ENCODE measurements at regions not wholly inside any gene's neighbourhood (a gene's known extent, or its start where the extent isn't known, plus 50 kb on each side); places are given as distances from the start of the nearest gene placed in this dataset.

- no peak for DNase-seq
- Histone ChIP-seq H3K36me3 (ENCODE audit: control insufficient read depth, insufficient read depth, low read length) (no peaks in the 10 kb centered on the region), H3K4me3 (ENCODE audit: low read depth, low read length) (no peak overlapping the region), H3K27me3 (replicated peaks; ENCODE audit: control insufficient read depth, insufficient read depth, low read length) (no peaks in the 10 kb centered on the region), H3K4me1 (no peaks in the 10 kb centered on the region), H3K9me3 (no peaks in the 10 kb centered on the region)
- Mint-ChIP-seq H3K36me3 (ENCODE audit: insufficient read depth, unreplicated experiment) (no peaks in the 10 kb centered on the region), H3K27ac (ENCODE audit: unreplicated experiment) (no peak overlapping the region), H3K4me3 (ENCODE audit: unreplicated experiment) (no peak overlapping the region), H3K27me3 (ENCODE audit: insufficient read depth, unreplicated experiment) (peaks cover 3% of the 10 kb centered on the region), H3K4me1 (ENCODE audit: low read depth, unreplicated experiment) (no peaks in the 10 kb centered on the region), H3K9me3 (ENCODE audit: unreplicated experiment) (no peaks in the 10 kb centered on the region)
- POLR2A ChIA-PET = no interaction called here
- BruUV-seq (replicated peaks) = no TSS peak
- CTCF ChIA-PET = no interaction called here
- no peak for TF ChIP-seq CTCF (IDR thresholded peaks at IDR 0.05; ENCODE audit: insufficient read depth in 1 of 2, low read depth in 1 of 2, low read length in 1 of 2, severe bottlenecking in 1 of 2, unreplicated experiment in 1 of 2)
- intact Hi-C loops (cut with micrococcal nuclease; ENCODE audit: unreplicated experiment) = no loop called here
These were observed 965.7 kb upstream of the FAT3 start for GRCh38 chr11:91258876-91259275.

- ChIA-PET CTCF (no interaction called here), POLR2A (no interaction called here)
- BruUV-seq (replicated peaks) = no TSS peak
- H3K4me3 ChIP-seq (ENCODE audit: low read depth, low read length) = no peak overlapping the region
- no peaks in the 10 kb centered on the region for H3K9me3 ChIP-seq
- no peak for TF ChIP-seq CTCF (IDR thresholded peaks at IDR 0.05; ENCODE audit: insufficient read depth in 1 of 2, low read depth in 1 of 2, low read length in 1 of 2, severe bottlenecking in 1 of 2, unreplicated experiment in 1 of 2)
- intact Hi-C loops (cut with micrococcal nuclease; ENCODE audit: unreplicated experiment) = no loop called here
- Mint-ChIP-seq H3K9me3 (ENCODE audit: unreplicated experiment) (peaks cover under 1% of the 10 kb centered on the region), H3K27ac (ENCODE audit: unreplicated experiment) (no peak overlapping the region), H3K4me3 (ENCODE audit: unreplicated experiment) (no peak overlapping the region), H3K4me1 (ENCODE audit: low read depth, unreplicated experiment) (no peaks in the 10 kb centered on the region), H3K36me3 (ENCODE audit: insufficient read depth, unreplicated experiment) (no peaks in the 10 kb centered on the region), H3K27me3 (ENCODE audit: insufficient read depth, unreplicated experiment) (no peaks in the 10 kb centered on the region)
- H3K4me1 ChIP-seq = no peaks in the 10 kb centered on the region
- no peak for DNase-seq
- no peaks in the 10 kb centered on the region for H3K36me3 ChIP-seq (ENCODE audit: control insufficient read depth, insufficient read depth, low read length)
- H3K27me3 ChIP-seq (replicated peaks; ENCODE audit: control insufficient read depth, insufficient read depth, low read length) = no peaks in the 10 kb centered on the region
These were observed 967.0 kb upstream of the FAT3 start for GRCh38 chr11:91257667-91258066.

GRCh38 chr11:91248199-91248807 is 976.3 kb upstream of the FAT3 start:
- H3K36me3 ChIP-seq (ENCODE audit: control insufficient read depth, insufficient read depth, low read length) = no peaks in the 10 kb centered on the region
- ChIA-PET CTCF (interaction anchor here (0.7 to 1.5 kb wide), 2 partner anchors 201 to 374 kb away, joined by 4 read pairs; no protein-coding TSS in a partner anchor), POLR2A (no interaction called here)
- H3K27me3 Mint-ChIP-seq (ENCODE audit: insufficient read depth, unreplicated experiment) = no peaks in the 10 kb centered on the region
- no peaks in the 10 kb centered on the region for H3K36me3 Mint-ChIP-seq (ENCODE audit: insufficient read depth, unreplicated experiment)
- peak; percentile 50 to 59 for DNase-seq
- H3K4me3 ChIP-seq (ENCODE audit: low read depth, low read length) = no peak overlapping the region
- intact Hi-C loops (cut with micrococcal nuclease; ENCODE audit: unreplicated experiment) = loop anchor here (1.0 to 10.0 kb wide), 9 partner anchors 86 to 1000 kb away; no protein-coding TSS in a partner anchor
- peaks cover 6% of the 10 kb centered on the region for H3K4me1 Mint-ChIP-seq (ENCODE audit: low read depth, unreplicated experiment)
- no peak overlapping the region for H3K4me3 Mint-ChIP-seq (ENCODE audit: unreplicated experiment)
- peaks cover 10% of the 10 kb centered on the region for H3K9me3 Mint-ChIP-seq (ENCODE audit: unreplicated experiment)
- no peaks in the 10 kb centered on the region for H3K9me3 ChIP-seq
- BruUV-seq (replicated peaks) = no TSS peak
- no peak overlapping the region for H3K27ac Mint-ChIP-seq (ENCODE audit: unreplicated experiment)
- no peaks in the 10 kb centered on the region for H3K27me3 ChIP-seq (replicated peaks; ENCODE audit: control insufficient read depth, insufficient read depth, low read length)
- H3K4me1 ChIP-seq = no peaks in the 10 kb centered on the region
- TF ChIP-seq CTCF (IDR thresholded peaks at IDR 0.05; ENCODE audit: insufficient read depth in 1 of 2, low read depth in 1 of 2, low read length in 1 of 2, severe bottlenecking in 1 of 2, unreplicated experiment in 1 of 2) = peak; percentile 81 to 87

All from Caco-2 (cell line).